ENCODE measurements at regions not wholly inside any gene's neighbourhood (a gene's known extent, or its start where the extent isn't known, plus 50 kb on each side); places are given as distances from the start of the nearest gene placed in this dataset.

GRCh38 chr1:30151119-30151518 is 572.3 kb downstream of the MATN1 start:
- H3K9me3 ChIP-seq (ENCODE audit: control insufficient read depth in 2 of 2, insufficient read depth in 1 of 2, low read depth in 1 of 2, low read length in 1 of 2) = peaks cover 0 to 2% of the 10 kb centered on the region in 2 donors
- H3K36me3 ChIP-seq (ENCODE audit: control insufficient read depth in 2 of 2, insufficient read depth in 2 of 2, low read length in 1 of 2) = no peaks in the 10 kb centered on the region
- 68 to 72% methylated on average over 4 of the region's 4 CpGs for WGBS, 2 donors
- no peak overlapping the region for H3K27ac ChIP-seq (ENCODE audit: low read depth in 2 of 2, low read length in 1 of 2)
- no peaks in the 10 kb centered on the region for H3K4me1 ChIP-seq (ENCODE audit: control insufficient read depth in 2 of 2, insufficient read depth in 2 of 2, low read length in 1 of 2)
- H3K4me3 ChIP-seq (ENCODE audit: low read depth in 1 of 2, low read length in 2 of 2) = no peak overlapping the region
- no peaks in the 10 kb centered on the region for H3K27me3 ChIP-seq (ENCODE audit: control insufficient read depth in 1 of 2, insufficient read depth in 2 of 2, low read length in 2 of 2)

- H3K36me3 ChIP-seq (ENCODE audit: control insufficient read depth in 2 of 2, insufficient read depth in 2 of 2, low read length in 1 of 2) = no peaks in the 10 kb centered on the region
- H3K27ac ChIP-seq (ENCODE audit: low read depth in 2 of 2, low read length in 1 of 2) = no peak overlapping the region
- H3K27me3 ChIP-seq (ENCODE audit: control insufficient read depth in 1 of 2, insufficient read depth in 2 of 2, low read length in 2 of 2) = no peaks in the 10 kb centered on the region
- H3K4me1 ChIP-seq (ENCODE audit: control insufficient read depth in 2 of 2, insufficient read depth in 2 of 2, low read length in 1 of 2) = no peaks in the 10 kb centered on the region
- H3K9me3 ChIP-seq (ENCODE audit: control insufficient read depth in 2 of 2, insufficient read depth in 1 of 2, low read depth in 1 of 2, low read length in 1 of 2) = peaks cover 0 to 2% of the 10 kb centered on the region in 2 donors
- no peak overlapping the region for H3K4me3 ChIP-seq (ENCODE audit: low read depth in 1 of 2, low read length in 2 of 2)
- 72 to 82% methylated on average over 5 of the region's 5 CpGs for WGBS, 2 donors
Measured at GRCh38 chr1:30149226-30149625, 574.2 kb downstream of the MATN1 start.

- Histone ChIP-seq H3K4me3 (ENCODE audit: low read depth in 1 of 2, low read length in 2 of 2) (no peak overlapping the region), H3K27me3 (ENCODE audit: control insufficient read depth in 1 of 2, insufficient read depth in 2 of 2, low read length in 2 of 2) (no peaks in the 10 kb centered on the region), H3K9me3 (ENCODE audit: control insufficient read depth in 2 of 2, insufficient read depth in 1 of 2, low read depth in 1 of 2, low read length in 1 of 2) (peaks cover 0 to 2% of the 10 kb centered on the region in 2 donors), H3K27ac (ENCODE audit: low read depth in 2 of 2, low read length in 1 of 2) (no peak overlapping the region), H3K36me3 (ENCODE audit: control insufficient read depth in 2 of 2, insufficient read depth in 2 of 2, low read length in 1 of 2) (no peaks in the 10 kb centered on the region), H3K4me1 (ENCODE audit: control insufficient read depth in 2 of 2, insufficient read depth in 2 of 2, low read length in 1 of 2) (no peaks in the 10 kb centered on the region)
- 53 to 61% methylated on average over 2 of the region's 2 CpGs for WGBS, 2 donors
Measured at GRCh38 chr1:30148676-30149075, 574.7 kb downstream of the MATN1 start.

GRCh38 chr1:30147188-30147587 is 576.2 kb downstream of the MATN1 start:
- Histone ChIP-seq H3K4me3 (ENCODE audit: low read depth in 1 of 2, low read length in 2 of 2) (no peak overlapping the region), H3K4me1 (ENCODE audit: control insufficient read depth in 2 of 2, insufficient read depth in 2 of 2, low read length in 1 of 2) (no peaks in the 10 kb centered on the region), H3K27me3 (ENCODE audit: control insufficient read depth in 1 of 2, insufficient read depth in 2 of 2, low read length in 2 of 2) (no peaks in the 10 kb centered on the region), H3K9me3 (ENCODE audit: control insufficient read depth in 2 of 2, insufficient read depth in 1 of 2, low read depth in 1 of 2, low read length in 1 of 2) (peaks cover 0 to 2% of the 10 kb centered on the region in 2 donors), H3K36me3 (ENCODE audit: control insufficient read depth in 2 of 2, insufficient read depth in 2 of 2, low read length in 1 of 2) (no peaks in the 10 kb centered on the region), H3K27ac (ENCODE audit: low read depth in 2 of 2, low read length in 1 of 2) (no peak overlapping the region)
- WGBS, 2 donors = 90 to 91% methylated on average over 7 of the region's 7 CpGs

GRCh38 chr1:30146448-30146847 is 576.9 kb downstream of the MATN1 start:
- Histone ChIP-seq H3K4me1 (ENCODE audit: control insufficient read depth in 2 of 2, insufficient read depth in 2 of 2, low read length in 1 of 2) (no peaks in the 10 kb centered on the region), H3K27ac (ENCODE audit: low read depth in 2 of 2, low read length in 1 of 2) (no peak overlapping the region), H3K27me3 (ENCODE audit: control insufficient read depth in 1 of 2, insufficient read depth in 2 of 2, low read length in 2 of 2) (no peaks in the 10 kb centered on the region), H3K9me3 (ENCODE audit: control insufficient read depth in 2 of 2, insufficient read depth in 1 of 2, low read depth in 1 of 2, low read length in 1 of 2) (peaks cover 0 to 2% of the 10 kb centered on the region in 2 donors), H3K36me3 (ENCODE audit: control insufficient read depth in 2 of 2, insufficient read depth in 2 of 2, low read length in 1 of 2) (no peaks in the 10 kb centered on the region), H3K4me3 (ENCODE audit: low read depth in 1 of 2, low read length in 2 of 2) (no peak overlapping the region)
- WGBS, 2 donors = 61 to 66% methylated on average over 8 of the region's 8 CpGs

GRCh38 chr1:30145723-30146303 is 577.6 kb downstream of the MATN1 start:
- no peaks in the 10 kb centered on the region for H3K4me1 ChIP-seq (ENCODE audit: control insufficient read depth in 2 of 2, insufficient read depth in 2 of 2, low read length in 1 of 2)
- no peaks in the 10 kb centered on the region for H3K36me3 ChIP-seq (ENCODE audit: control insufficient read depth in 2 of 2, insufficient read depth in 2 of 2, low read length in 1 of 2)

GRCh38 chr1:30144831-30145230 is 578.6 kb downstream of the MATN1 start:
- Histone ChIP-seq H3K9me3 (ENCODE audit: control insufficient read depth in 2 of 2, insufficient read depth in 1 of 2, low read depth in 1 of 2, low read length in 1 of 2) (no peaks in the 10 kb centered on the region), H3K27ac (ENCODE audit: low read depth in 2 of 2, low read length in 1 of 2) (no peak overlapping the region), H3K36me3 (ENCODE audit: control insufficient read depth in 2 of 2, insufficient read depth in 2 of 2, low read length in 1 of 2) (no peaks in the 10 kb centered on the region), H3K4me1 (ENCODE audit: control insufficient read depth in 2 of 2, insufficient read depth in 2 of 2, low read length in 1 of 2) (no peaks in the 10 kb centered on the region), H3K4me3 (ENCODE audit: low read depth in 1 of 2, low read length in 2 of 2) (no peak overlapping the region), H3K27me3 (ENCODE audit: control insufficient read depth in 1 of 2, insufficient read depth in 2 of 2, low read length in 2 of 2) (no peaks in the 10 kb centered on the region)
- WGBS, 2 donors = 85 to 94% methylated on average over 1 of the region's 1 CpG

More at GRCh38 chr1:30145723-30146303, 577.6 kb downstream of the MATN1 start:
- 59 to 73% methylated on average over 4 of the region's 4 CpGs for WGBS, 2 donors
- no peaks in the 10 kb centered on the region for H3K27me3 ChIP-seq (ENCODE audit: control insufficient read depth in 1 of 2, insufficient read depth in 2 of 2, low read length in 2 of 2)
- no peak overlapping the region for H3K4me3 ChIP-seq (ENCODE audit: low read depth in 1 of 2, low read length in 2 of 2)
- no peaks in the 10 kb centered on the region for H3K9me3 ChIP-seq (ENCODE audit: control insufficient read depth in 2 of 2, insufficient read depth in 1 of 2, low read depth in 1 of 2, low read length in 1 of 2)
- H3K27ac ChIP-seq (ENCODE audit: low read depth in 2 of 2, low read length in 1 of 2) = no peak overlapping the region

- WGBS, 2 donors = 69 to 84% methylated on average over 1 of the region's 1 CpG
- Histone ChIP-seq H3K27me3 (ENCODE audit: control insufficient read depth in 1 of 2, insufficient read depth in 2 of 2, low read length in 2 of 2) (no peaks in the 10 kb centered on the region), H3K27ac (ENCODE audit: low read depth in 2 of 2, low read length in 1 of 2) (no peak overlapping the region), H3K36me3 (ENCODE audit: control insufficient read depth in 2 of 2, insufficient read depth in 2 of 2, low read length in 1 of 2) (no peaks in the 10 kb centered on the region), H3K9me3 (ENCODE audit: control insufficient read depth in 2 of 2, insufficient read depth in 1 of 2, low read depth in 1 of 2, low read length in 1 of 2) (no peaks in the 10 kb centered on the region), H3K4me3 (ENCODE audit: low read depth in 1 of 2, low read length in 2 of 2) (no peak overlapping the region), H3K4me1 (ENCODE audit: control insufficient read depth in 2 of 2, insufficient read depth in 2 of 2, low read length in 1 of 2) (no peaks in the 10 kb centered on the region)
Measured at GRCh38 chr1:30143517-30143916, 579.9 kb downstream of the MATN1 start.

- Histone ChIP-seq H3K27me3 (ENCODE audit: control insufficient read depth in 1 of 2, insufficient read depth in 2 of 2, low read length in 2 of 2) (no peaks in the 10 kb centered on the region), H3K4me1 (ENCODE audit: control insufficient read depth in 2 of 2, insufficient read depth in 2 of 2, low read length in 1 of 2) (no peaks in the 10 kb centered on the region), H3K27ac (ENCODE audit: low read depth in 2 of 2, low read length in 1 of 2) (no peak overlapping the region), H3K36me3 (ENCODE audit: control insufficient read depth in 2 of 2, insufficient read depth in 2 of 2, low read length in 1 of 2) (no peaks in the 10 kb centered on the region), H3K9me3 (ENCODE audit: control insufficient read depth in 2 of 2, insufficient read depth in 1 of 2, low read depth in 1 of 2, low read length in 1 of 2) (peaks cover 0 to 2% of the 10 kb centered on the region in 2 donors), H3K4me3 (ENCODE audit: low read depth in 1 of 2, low read length in 2 of 2) (no peak overlapping the region)
- 73 to 75% methylated on average over 7 of the region's 7 CpGs for WGBS, 2 donors
Measured at GRCh38 chr1:30140566-30140965, 582.8 kb downstream of the MATN1 start.

GRCh38 chr1:30138891-30139290 is 584.5 kb downstream of the MATN1 start:
- 87 to 91% methylated on average over 5 of the region's 5 CpGs for WGBS, 2 donors
- Histone ChIP-seq H3K4me1 (ENCODE audit: control insufficient read depth in 2 of 2, insufficient read depth in 2 of 2, low read length in 1 of 2) (no peaks in the 10 kb centered on the region), H3K9me3 (ENCODE audit: control insufficient read depth in 2 of 2, insufficient read depth in 1 of 2, low read depth in 1 of 2, low read length in 1 of 2) (peaks cover 0 to 2% of the 10 kb centered on the region in 2 donors), H3K27ac (ENCODE audit: low read depth in 2 of 2, low read length in 1 of 2) (no peak overlapping the region), H3K27me3 (ENCODE audit: control insufficient read depth in 1 of 2, insufficient read depth in 2 of 2, low read length in 2 of 2) (no peaks in the 10 kb centered on the region), H3K36me3 (ENCODE audit: control insufficient read depth in 2 of 2, insufficient read depth in 2 of 2, low read length in 1 of 2) (no peaks in the 10 kb centered on the region), H3K4me3 (ENCODE audit: low read depth in 1 of 2, low read length in 2 of 2) (no peak overlapping the region)

All from esophagus (tissue), 2 donors.